Stimulated activated naive CD8-positive, alpha-beta T cell treated with anti-CD3 and anti-CD28 coated beads, Interleukin-15, Interleukin-2, amounts not matched to agents 100 ng/mL and 50 ng/mL, for 24 hours (primary cell): ENCODE measurements at regions not wholly inside any gene's neighbourhood (a gene's known extent, or its start where the extent isn't known, plus 50 kb on each side); places are given as distances from the start of the nearest gene placed in this dataset.
"Not testable (repeated sequence)": the region's sequence is repeated elsewhere in the genome, so short reads cannot be mapped to it uniquely, and the experiment has no call there.

Experiments used
- H3K27ac Mint-ChIP-seq: one replicate; pipeline ENCODE4 v1.8.0; 2021; ENCODE audit warnings: mild to moderate bottlenecking, mixed read lengths
- H3K27me3 Mint-ChIP-seq: one replicate; pipeline ENCODE4 v1.8.0; 2021; ENCODE audit warnings: mixed read lengths
- H3K36me3 Mint-ChIP-seq: one replicate; pipeline ENCODE4 v1.8.0; 2021; ENCODE audit warnings: low read depth, mixed read lengths
- H3K4me1 Mint-ChIP-seq: one replicate; pipeline ENCODE4 v1.8.0; 2021; ENCODE audit warnings: low read depth, mixed read lengths
- H3K4me3 Mint-ChIP-seq: one replicate; pipeline ENCODE4 v1.8.0; 2021; ENCODE audit warnings: mild to moderate bottlenecking, mixed read lengths
- H3K9me3 Mint-ChIP-seq: one replicate; pipeline ENCODE4 v1.8.0; 2021; ENCODE audit warnings: mixed read lengths

DNA sequence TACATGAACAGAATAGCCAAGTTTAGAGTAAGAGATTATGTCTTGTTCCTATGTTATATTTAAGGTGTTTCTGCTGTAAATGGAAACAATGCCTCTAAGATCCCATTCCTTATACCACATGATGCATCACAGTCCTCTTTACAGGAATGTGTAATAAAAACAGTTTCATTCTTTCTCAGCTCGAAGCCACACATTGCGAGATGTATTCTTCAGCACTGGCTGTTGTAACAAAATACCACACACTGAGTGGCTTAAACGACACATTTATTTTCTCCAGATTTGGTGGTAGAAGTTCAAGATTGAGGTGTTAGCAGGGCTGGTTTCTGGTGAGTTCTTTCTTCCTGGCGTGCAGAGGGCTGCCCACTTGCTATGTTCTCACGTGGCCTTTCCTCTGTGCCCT lies 246.2 kb downstream of the SOCS6 start:
- Mint-ChIP-seq H3K4me1 (no peaks in the 10 kb centered on the region), H3K27ac (no peak overlapping the region), H3K4me3 (no peak overlapping the region), H3K9me3 (no peaks in the 10 kb centered on the region), H3K36me3 (no peaks in the 10 kb centered on the region), H3K27me3 (no peaks in the 10 kb centered on the region)

DNA sequence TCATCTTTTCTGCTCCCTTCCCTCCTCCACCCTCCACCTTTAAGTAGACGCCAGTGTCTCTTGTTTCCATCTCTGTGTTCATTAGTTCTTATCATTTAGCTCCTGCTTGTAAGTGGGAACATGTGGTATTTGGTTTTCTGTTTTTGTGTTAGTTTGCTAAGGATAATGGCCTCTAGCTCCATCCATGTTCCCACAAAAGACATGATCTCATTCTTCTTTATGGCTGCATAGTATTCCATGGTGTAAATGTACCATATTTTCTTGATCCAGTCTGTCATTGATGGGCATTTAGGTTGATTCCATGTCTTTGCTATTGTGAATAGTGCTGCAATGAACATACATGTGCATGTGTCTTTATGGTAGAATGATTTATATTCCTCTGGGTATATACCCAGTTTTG lies 236.5 kb downstream of the SOCS6 start:
- H3K27ac Mint-ChIP-seq, H3K9me3 Mint-ChIP-seq, H3K36me3 Mint-ChIP-seq, H3K4me3 Mint-ChIP-seq, H3K4me1 Mint-ChIP-seq, H3K27me3 Mint-ChIP-seq: not testable (repeated sequence)

DNA sequence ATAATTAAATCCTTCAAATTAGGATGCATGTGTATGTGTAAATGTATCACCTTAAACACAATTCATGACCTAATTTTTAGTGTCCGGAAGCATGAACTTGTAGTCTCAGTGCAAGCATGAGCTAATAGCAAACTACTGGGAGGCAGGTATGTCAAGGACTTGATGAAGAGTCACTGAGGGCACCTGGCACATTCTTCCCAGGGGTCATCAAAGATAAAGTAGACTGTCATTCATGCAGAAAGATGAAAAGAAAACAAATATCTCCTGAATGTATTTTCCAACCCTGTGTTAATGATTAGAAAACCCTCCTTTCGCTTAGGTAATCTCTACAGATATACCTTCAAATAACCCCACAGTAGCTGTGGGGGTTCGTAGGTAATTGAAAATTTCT lies 234.9 kb downstream of the SOCS6 start:
- H3K9me3 Mint-ChIP-seq: no peaks in the 10 kb centered on the region
- no peak overlapping the region for H3K27ac Mint-ChIP-seq
- no peaks in the 10 kb centered on the region for H3K4me1 Mint-ChIP-seq
- no peaks in the 10 kb centered on the region for H3K27me3 Mint-ChIP-seq
- no peak overlapping the region for H3K4me3 Mint-ChIP-seq
- H3K36me3 Mint-ChIP-seq: no peaks in the 10 kb centered on the region

DNA sequence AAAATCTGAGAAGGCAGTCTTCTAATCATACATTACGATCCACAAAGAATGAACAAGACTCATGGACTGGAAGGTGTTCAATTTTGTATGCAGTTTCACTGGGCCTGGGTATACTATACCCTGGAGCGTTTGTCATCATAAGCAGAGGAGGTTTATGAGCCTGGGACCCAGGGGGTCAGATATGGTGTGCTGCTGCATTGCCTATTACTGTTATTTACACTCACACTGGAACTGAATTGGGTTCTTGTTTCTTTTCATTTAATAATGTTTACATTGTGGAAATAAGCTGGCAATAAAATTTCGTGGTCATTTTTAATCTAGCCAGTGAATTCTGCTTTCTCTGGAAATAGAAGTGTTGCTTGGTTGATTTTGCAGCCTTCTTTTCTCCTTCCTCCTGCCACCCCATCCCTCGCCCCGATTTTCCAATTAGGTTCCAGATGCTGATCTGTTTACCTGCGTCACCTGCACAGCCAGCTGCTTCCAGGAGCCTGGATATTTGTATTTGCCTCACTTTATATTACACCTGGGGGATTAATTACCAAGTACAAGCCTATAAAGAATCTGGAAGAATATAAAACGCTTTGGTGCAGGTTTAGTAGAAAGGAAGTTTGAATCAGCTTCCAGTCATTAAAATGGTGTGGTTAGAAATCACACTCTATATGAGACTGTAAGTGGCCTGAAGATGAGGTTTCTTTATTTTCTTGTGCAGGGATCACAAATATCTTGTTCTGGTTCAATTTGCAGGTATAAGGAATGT lies 234.4 kb downstream of the SOCS6 start:
- Mint-ChIP-seq H3K4me1 (no peaks in the 10 kb centered on the region), H3K36me3 (no peaks in the 10 kb centered on the region), H3K27me3 (no peaks in the 10 kb centered on the region), H3K27ac (no peak overlapping the region), H3K4me3 (no peak overlapping the region), H3K9me3 (no peaks in the 10 kb centered on the region)

DNA sequence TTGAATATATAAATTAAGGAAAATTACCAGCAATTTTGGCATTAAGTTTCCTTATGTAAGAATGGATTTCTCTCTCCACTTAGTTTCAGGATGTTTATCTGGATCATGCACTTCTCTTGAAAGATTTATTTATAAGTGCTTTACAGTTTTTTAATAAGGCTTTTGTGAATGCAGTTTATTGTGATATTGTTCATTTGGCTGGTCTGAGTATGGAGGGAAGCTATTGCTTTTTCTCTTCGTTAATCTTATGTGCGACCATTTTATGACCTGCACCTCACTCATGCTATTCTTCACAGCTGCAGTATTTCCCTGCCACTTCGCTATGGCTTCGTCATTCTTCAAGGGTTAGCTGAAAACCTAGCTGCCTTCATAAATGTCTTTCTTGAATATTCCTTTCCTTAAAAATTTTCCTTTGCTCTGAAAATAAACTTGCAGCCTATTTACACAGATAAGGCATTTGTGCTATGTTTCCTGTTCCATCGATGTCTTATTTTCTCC lies 233.4 kb downstream of the SOCS6 start:
- Mint-ChIP-seq H3K4me1 (no peaks in the 10 kb centered on the region), H3K27me3 (no peaks in the 10 kb centered on the region), H3K9me3 (no peaks in the 10 kb centered on the region), H3K4me3 (no peak overlapping the region), H3K27ac (no peak overlapping the region), H3K36me3 (no peaks in the 10 kb centered on the region)

DNA sequence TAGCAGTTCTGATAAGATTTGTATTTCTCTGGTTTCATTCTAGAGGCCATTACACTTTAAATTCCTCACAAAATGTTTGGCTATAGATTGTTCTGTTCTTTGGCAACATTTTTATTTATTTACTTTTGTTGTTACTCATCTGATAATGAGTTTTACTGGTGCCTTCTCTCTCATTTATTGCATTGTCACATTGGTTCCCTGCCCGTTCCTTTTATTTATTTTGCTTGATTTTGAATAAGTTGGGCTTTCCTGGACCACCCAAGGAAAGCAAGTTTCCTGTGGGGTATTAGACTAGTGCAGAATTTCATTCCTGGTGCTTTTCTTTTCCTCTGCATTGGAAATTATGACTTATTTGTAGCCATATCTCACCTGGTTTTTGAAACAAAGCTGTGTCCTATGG lies 232.0 kb downstream of the SOCS6 start:
- H3K9me3 Mint-ChIP-seq: no peaks in the 10 kb centered on the region
- H3K27me3 Mint-ChIP-seq: no peaks in the 10 kb centered on the region
- H3K36me3 Mint-ChIP-seq: no peaks in the 10 kb centered on the region
- no peak overlapping the region for H3K4me3 Mint-ChIP-seq
- no peaks in the 10 kb centered on the region for H3K4me1 Mint-ChIP-seq
- no peak overlapping the region for H3K27ac Mint-ChIP-seq

DNA sequence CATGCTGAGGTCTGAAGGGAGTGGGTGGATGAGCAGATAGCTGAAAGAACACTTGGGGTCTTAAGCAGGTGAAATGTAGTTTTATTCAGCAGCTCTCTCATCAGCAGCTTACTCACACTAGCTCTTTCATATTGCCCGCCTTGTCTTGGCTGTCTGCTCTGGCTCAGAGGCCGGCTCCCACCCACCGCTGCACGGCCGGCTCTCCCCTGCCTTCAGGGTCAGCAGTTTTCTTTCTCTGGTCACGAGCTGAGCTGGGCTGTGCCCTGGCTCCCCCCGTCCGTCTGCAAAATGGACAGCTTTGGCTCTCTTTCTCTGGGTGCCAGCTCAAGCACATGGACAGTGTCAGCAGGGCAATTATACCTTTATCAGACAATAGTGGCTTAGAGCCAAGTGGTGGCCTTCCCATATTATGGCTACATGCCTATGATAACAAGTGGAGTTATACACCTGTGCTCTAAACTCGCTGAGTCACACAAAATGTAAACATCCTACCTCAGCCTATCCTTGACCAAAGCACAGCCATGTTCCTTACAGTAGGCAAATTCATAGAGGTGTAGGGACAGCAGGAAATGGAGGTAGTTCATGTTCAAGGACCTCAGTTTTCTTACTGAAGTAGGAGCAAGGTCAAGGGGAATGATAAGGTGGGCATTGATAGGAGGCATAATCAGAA lies 224.8 kb downstream of the SOCS6 start:
- Mint-ChIP-seq H3K36me3 (no peaks in the 10 kb centered on the region), H3K27me3 (no peaks in the 10 kb centered on the region), H3K9me3 (no peaks in the 10 kb centered on the region), H3K4me3 (no peak overlapping the region), H3K4me1 (no peaks in the 10 kb centered on the region), H3K27ac (no peak overlapping the region)

DNA sequence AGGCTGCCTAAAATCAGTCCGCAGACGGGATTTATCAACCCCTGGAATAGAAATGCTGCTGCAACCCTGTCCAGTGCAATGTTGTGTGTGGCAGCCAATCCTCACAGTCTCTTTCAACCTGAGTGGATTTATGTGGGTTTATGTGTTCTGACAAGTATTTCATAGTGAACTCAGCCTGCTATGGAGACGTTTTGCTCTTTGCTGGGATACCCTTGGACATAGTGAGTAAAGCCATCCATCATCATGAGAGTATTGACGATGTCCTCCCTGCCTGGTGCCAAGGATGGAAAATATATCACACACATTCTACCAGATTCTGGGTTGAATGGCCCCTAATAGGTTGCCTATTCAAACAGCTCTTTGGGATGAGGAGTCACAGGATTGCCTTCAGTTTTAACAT lies 219.1 kb downstream of the SOCS6 start:
- H3K27me3 Mint-ChIP-seq: no peaks in the 10 kb centered on the region
- no peak overlapping the region for H3K4me3 Mint-ChIP-seq
- no peak overlapping the region for H3K27ac Mint-ChIP-seq
- H3K36me3 Mint-ChIP-seq: no peaks in the 10 kb centered on the region
- H3K9me3 Mint-ChIP-seq: no peaks in the 10 kb centered on the region
- H3K4me1 Mint-ChIP-seq: no peaks in the 10 kb centered on the region

DNA sequence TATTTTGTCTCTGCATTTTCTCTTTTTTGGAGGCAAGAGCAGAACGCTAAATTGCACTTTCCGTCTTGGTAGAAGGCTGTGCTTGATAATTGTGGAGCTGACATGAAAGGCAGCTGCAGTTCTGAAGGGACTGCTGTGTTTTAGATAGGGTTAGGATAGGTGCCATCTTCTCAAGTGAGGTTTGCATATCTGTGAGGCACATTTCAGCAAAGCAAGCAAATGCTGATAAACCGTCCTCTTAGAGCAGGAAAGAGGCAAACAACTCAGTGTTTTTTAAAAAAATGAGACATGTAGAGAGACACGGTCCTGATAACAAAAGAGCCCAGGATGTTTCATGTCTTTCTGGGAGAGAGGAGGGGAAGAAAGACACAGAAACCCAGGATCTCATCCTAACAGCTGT lies 217.7 kb downstream of the SOCS6 start:
- Mint-ChIP-seq H3K27me3 (no peaks in the 10 kb centered on the region), H3K36me3 (no peaks in the 10 kb centered on the region), H3K27ac (no peak overlapping the region), H3K4me3 (no peak overlapping the region), H3K9me3 (no peaks in the 10 kb centered on the region), H3K4me1 (no peaks in the 10 kb centered on the region)

DNA sequence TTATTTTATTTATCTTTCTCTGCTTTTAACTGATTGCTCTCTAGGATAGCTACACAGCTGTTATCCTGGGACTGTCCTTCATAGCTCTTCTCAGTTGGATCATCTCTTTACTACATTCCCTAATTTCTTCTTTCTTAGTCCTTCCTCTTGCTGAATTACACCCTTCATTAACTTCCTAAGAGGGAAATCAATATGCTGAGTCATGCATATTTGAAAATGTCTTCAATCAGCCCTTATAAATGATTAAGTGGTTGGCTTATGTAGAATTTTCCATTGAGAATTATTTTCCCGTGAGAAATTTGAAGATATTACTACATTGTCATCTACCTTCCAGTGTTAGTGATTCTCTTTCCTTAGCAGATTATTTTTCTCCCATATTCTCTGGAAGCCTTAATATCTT lies 214.2 kb downstream of the SOCS6 start:
- H3K4me3 Mint-ChIP-seq: no peak overlapping the region
- no peaks in the 10 kb centered on the region for H3K9me3 Mint-ChIP-seq
- no peaks in the 10 kb centered on the region for H3K4me1 Mint-ChIP-seq
- H3K36me3 Mint-ChIP-seq: no peaks in the 10 kb centered on the region
- H3K27ac Mint-ChIP-seq: no peak overlapping the region
- no peaks in the 10 kb centered on the region for H3K27me3 Mint-ChIP-seq

DNA sequence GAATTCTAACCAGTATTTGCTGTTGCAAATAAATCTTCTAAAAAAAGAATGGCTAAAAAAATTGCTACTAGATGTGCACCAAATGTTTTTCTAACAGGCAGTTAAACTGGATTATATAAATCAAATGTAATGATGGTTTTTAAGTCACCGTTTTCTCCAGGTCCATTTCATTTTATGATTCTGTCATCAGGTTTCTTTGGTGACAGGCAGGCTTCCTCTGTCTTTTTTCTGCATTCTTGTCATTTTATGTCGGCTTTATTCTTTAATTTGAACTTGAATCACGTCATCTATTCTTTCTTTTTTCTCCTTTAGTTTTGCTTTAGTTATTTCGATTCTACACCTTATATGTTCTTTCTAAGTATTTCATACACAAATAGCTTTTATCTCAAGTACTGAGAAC lies 212.5 kb downstream of the SOCS6 start:
- Mint-ChIP-seq H3K36me3 (no peaks in the 10 kb centered on the region), H3K27ac (no peak overlapping the region), H3K9me3 (no peaks in the 10 kb centered on the region), H3K4me1 (no peaks in the 10 kb centered on the region), H3K4me3 (no peak overlapping the region), H3K27me3 (no peaks in the 10 kb centered on the region)

DNA sequence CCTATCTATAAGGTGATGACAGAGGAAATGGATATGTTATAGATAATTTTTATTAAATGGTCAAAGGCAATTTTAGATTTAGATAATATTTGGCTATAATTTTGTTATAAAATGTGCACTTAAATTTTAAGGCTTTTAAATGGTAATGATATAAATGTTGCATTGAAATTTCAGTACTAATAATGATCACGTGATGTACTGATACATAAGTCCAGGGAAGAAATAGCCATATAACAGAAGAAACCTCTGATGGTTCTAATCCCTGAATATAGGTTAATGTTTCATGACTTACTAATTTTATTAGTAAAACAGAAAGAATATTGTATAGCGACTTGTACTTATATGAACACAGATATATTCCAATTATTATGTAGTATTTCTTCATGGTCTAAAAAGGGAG lies 211.9 kb downstream of the SOCS6 start:
- Mint-ChIP-seq H3K27ac (no peak overlapping the region), H3K4me3 (no peak overlapping the region), H3K27me3 (no peaks in the 10 kb centered on the region), H3K4me1 (no peaks in the 10 kb centered on the region), H3K9me3 (no peaks in the 10 kb centered on the region), H3K36me3 (no peaks in the 10 kb centered on the region)

DNA sequence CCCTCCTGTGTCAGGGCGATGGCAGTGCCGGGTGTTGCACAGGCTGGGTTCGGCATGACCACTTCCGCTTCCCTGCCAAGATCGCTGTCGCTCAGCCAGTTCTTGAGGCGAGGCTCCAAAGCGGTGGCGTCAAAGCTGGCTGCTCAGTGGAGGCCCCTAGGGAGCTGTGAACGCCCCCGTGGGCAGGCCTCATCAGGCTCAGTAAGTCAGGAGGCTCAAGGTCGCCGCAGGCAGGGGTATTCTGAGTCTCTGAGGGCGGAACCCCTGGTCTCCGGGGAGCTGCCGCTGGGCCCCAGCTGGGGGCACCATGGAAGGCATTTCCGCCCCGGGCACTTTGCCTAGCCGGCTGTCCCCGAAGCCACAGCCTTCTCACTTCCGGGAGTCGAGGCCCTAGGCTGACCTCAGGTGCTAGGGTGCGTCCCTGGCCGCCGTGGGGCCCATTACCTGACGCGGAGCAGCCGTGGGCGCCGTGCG lies 210.4 kb downstream of the SOCS6 start:
- Mint-ChIP-seq H3K27ac (no peak overlapping the region), H3K4me1 (no peaks in the 10 kb centered on the region), H3K9me3 (no peaks in the 10 kb centered on the region), H3K4me3 (peak overlapping the region; percentile 37), H3K36me3 (no peaks in the 10 kb centered on the region), H3K27me3 (no peaks in the 10 kb centered on the region)

DNA sequence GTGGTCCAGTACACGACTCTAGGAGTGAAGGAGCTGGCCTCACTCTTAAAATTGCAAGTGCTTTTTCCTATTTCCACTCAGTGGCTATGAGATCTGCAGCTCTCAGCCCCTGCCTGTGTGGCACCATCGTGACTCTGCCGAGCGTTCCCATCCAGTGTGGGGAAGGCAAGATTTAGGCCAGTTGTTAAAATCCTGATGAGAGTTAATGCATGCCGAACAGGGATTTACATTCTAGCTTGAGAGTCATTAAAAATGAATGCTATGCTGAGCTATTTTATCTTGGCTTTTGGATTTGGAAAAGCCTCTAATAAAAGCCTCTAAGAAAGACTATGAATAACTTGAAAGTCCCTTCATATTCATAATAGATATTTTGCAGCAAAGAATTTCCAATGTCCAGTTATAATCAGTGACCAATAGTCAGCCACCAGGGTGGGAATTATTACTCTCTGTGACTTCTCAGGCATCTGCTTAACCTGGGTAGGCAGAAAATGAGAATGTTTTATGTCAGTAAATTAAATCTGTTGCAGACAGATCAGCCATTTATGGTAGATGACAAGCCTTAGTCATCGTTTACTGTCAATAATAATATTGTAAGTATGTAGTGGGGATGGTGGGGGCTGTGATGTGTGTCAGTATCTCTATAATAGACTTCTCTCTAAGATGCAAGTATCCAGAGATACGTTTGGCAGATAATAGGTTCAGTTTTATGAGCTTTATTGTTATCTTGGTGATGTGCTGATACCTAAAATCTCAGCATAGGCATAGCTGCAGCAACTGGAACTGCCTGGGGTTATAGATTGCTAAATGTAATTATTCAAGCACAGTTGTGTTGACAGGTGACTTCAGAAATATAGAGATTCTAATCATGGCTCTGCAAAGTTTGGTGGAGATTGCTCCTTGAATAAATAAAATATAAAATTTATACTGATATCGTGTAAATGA lies 207.8 kb downstream of the SOCS6 start:
- Mint-ChIP-seq H3K9me3 (no peaks in the 10 kb centered on the region), H3K27me3 (no peaks in the 10 kb centered on the region), H3K4me1 (no peaks in the 10 kb centered on the region), H3K27ac (no peak overlapping the region), H3K4me3 (no peak overlapping the region), H3K36me3 (no peaks in the 10 kb centered on the region)

DNA sequence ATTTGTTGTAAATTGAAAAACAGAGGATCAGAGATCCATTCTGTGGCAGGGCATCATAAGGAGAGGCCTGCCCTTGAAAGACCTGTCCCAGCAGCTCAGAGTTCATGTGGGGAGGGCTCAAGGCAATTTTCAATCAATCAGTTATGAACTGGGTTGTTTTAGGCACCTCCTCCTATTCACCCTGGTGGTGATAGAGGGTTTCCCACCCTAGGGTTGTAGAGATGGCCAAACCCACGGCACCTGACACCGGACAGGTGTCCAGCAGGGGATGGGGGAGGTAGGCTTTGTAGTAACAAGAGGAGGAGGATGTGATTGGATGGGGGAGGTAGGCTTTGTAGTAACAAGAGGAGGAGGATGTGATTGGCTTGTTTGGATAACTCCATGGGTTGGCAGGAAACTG lies 205.7 kb downstream of the SOCS6 start:
- no peaks in the 10 kb centered on the region for H3K4me1 Mint-ChIP-seq
- H3K27ac Mint-ChIP-seq: no peak overlapping the region
- H3K4me3 Mint-ChIP-seq: no peak overlapping the region
- no peaks in the 10 kb centered on the region for H3K27me3 Mint-ChIP-seq
- no peaks in the 10 kb centered on the region for H3K9me3 Mint-ChIP-seq
- H3K36me3 Mint-ChIP-seq: no peaks in the 10 kb centered on the region
